COLO668 (cell line): ENCODE measurements at regions not wholly inside any gene's neighbourhood (a gene's known extent, or its start where the extent isn't known, plus 50 kb on each side); places are given as distances from the start of the nearest gene placed in this dataset.

Experiments used
- DNase-seq: peaks from one replicate; lab custom pipeline; 2025; ENCODE audit not compliant: unreplicated experiment; lab: John Stamatoyannopoulos, UW

DNA sequence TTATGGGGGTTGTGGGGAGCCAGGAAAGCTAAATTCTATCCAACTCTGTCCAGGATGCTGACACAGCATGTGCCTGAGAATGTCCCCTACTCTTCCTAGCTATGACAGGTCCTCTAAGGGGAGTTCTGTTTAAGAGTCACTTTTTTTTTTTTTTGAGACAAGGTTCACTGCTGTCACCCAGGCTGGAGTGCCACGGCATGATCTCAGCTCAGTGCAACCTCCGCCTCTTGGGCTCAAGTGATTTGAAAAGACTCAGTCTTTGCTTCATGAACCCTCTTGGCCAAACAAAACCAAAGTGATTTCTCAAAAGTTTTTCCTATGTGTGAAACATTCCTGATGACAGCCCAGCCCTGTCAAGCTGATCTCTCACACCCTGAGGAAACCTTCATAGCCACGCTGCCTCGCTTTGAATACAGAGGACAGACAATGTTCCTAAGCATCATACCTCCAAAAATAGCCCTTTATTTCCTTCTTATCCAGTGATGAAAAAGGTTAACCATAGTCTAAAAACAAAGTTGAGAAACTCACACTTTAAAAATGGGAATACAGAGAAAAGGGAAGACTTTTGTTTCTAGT is 105.5 kb upstream of the PROK2 start:
- no peak for DNase-seq

GRCh38 chr3:71887256-71887655 is 102.3 kb upstream of the PROK2 start:
- DNase-seq: no peak

DNA sequence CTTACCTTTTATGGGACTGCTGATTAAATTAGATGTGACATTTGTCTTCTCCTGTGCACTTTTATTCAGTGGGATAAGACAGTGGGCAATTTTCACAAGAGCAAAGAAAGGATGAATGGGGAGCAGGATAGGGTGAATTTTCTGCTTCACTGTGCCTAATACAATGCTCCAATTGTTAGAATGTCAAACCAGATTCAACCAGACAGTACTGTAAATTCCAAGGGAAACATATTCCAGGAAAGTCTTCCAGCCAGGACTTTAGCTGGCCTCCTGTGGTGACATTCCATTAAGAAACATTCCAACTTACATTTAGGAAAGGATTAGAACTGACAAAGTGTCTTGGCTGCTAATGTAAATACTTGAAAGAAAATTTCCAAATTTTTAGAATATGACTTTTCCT is 100.1 kb upstream of the PROK2 start:
- DNase-seq: no peak

DNA sequence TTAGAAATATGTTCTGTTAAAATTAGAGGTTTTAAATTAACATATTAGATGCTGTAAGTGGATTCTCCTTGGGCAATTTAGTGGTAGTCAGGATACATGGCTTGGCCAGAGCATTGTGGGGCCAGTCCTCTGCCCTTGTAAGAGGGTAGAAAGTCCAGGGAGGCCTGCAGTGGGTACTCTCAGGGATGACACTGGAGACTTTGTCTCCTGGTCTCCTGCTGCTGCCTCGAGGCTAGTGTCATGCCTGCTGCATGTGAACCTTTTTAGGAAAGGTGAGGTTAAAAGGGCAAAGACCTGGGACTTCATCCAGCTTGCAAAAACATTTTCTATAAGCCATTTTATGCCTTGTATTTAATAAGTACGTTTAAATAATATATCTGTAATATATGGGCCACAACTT is 96.8 kb upstream of the PROK2 start:
- DNase-seq: no peak

- DNase-seq: no peak
Observed at GRCh38 chr3:71881041-71881440, 96.1 kb upstream of the PROK2 start.

DNA sequence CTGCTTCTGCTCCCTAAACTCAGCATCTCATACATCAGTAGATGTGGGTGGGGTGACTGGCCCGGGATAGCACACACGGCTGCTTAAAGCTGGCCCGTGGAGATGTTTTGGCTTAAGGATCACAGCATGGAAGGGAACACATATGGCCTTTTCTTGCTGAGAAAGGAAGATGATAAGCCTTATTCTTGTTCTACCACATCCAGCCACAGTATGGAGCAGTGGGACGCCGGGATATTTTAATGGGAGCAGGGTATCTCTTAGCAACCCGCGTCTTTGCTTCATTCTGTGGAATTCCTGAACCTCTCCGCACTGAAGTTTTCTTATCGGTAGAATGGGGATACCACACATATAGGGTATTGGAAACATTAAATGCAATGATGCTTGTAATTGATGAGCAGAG is 94.1 kb upstream of the PROK2 start:
- no peak for DNase-seq

DNA sequence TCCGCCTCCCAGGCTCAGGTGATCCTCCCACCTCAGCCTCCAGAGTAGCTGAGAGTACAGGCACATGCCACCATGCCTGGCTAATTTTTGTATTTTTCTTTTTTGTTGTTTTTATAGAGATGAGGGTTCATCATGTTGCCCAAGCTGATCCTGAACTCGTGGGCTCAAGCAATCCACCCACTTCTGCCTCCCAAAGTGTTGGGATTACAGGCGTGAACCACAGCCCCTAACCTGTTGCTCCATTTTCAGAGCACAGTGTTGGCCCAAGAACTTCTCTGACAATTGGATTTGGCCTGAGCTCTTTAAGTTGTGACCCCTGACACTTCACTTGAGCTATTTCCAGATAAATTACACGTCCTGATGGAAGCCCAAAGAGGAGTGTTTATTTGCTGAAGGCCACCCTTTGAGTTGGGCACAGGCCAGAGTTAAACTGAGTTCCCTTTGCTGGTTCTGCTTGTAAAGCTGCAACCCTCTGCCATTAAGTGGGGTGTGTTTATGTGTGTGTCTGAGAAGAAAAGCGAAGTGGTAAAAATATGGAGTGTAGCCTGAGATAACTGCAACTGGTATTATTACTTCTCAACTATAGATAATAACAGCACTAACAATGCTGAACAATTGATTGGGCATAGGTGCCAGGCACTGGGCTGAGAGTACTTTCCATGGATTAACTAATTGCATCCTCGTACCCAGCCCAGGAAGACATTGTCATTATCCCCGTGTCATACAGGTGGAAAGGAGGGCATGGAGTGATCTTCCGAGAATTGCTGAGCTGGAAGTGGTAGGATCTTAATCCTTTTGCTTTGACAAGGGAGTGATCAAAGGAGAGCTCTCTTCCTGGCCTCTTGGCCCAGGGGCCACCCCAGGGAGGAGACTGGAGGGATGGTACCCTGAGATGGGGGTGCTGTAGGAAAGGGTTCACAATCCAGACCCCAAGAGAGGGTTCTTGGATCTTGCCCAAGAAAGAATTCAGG is 91.5 kb upstream of the PROK2 start:
- DNase-seq: no peak

DNA sequence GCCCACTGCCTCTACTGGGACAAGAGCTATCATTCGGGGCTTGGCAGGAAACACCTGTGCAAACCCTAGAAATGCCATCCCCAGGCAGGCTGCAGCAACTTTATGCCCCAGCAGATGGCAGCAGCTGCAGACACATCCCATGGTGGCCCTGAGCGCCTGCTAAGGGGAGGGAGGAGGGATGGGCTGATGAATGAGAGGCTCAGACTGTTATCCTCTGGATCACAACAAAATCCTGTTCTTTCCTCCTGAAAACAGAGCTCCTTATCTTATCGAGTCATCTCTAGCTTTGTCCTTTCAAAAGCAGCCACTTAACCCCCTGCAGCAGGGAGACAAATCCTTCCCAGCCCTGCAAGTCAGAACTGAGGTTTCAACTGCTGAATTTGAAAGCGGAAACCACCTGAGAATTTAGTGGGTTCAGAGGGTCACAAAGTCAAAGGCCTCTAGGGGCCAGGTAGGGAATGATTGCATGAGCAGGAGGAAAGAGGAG is 90.6 kb upstream of the PROK2 start:
- peak; percentile 69 for DNase-seq

DNA sequence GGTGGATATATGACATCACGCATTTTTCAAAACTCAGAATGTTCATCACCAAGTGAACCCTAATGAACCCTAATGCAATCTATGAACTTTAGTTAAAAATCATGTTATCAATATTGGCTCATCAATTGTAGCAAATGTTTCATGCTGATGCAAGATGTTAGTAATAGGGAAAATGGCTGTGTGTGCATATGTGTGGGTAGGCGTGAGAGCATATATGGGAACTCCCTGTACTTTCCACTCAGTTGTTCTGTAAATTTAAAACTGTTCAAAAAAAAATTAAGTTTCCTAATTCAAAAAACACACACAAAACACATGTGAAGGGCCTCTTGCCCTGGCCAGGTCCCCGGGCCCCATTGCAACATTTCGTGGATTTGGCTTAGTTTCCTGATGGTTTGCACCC is 89.7 kb upstream of the PROK2 start:
- DNase-seq: no peak

DNA sequence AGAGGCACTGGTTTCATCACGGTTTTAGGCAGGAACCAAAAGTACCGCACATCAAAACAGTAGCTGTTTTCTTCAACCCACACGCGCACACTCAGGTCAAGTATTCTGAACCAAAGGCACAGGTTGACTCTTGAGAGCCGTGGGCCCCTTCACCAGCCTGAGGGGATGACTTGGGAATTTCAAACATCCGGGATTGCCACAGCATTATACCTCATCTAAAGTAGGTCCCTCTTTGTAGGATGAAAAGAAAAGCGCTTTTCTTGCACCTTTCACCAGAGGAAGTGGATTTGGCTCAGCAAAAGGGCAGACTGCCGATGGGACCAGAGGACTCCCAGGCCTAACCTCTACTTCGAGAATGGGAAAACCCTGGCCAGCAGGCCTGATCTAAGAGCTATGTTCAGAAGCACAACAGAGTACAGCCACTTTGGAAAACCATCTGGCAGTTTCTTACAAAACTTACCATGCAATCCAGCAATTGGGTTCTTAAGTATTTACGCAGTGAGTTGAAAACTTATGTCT is 88.2 kb upstream of the PROK2 start:
- DNase-seq: no peak

DNA sequence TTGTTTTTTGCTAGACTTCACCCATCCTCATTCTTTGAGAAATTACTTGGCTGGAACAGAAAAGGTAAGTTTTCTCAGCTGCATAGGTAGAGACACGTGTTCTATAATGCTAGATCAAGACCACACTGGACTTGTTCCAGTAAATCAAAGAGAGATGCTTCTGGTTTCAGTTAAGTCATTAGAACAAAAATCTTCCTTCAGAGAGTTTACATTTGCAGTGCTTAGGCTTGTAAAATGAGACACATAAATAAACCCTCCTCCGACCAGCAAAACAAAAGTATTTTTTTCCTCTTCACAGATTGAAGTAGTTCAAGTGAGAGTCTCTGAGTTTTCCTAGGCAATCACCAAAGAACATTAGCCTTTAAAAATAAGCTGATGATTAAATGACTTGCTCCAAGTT is 87.3 kb upstream of the PROK2 start:
- DNase-seq: no peak

DNA sequence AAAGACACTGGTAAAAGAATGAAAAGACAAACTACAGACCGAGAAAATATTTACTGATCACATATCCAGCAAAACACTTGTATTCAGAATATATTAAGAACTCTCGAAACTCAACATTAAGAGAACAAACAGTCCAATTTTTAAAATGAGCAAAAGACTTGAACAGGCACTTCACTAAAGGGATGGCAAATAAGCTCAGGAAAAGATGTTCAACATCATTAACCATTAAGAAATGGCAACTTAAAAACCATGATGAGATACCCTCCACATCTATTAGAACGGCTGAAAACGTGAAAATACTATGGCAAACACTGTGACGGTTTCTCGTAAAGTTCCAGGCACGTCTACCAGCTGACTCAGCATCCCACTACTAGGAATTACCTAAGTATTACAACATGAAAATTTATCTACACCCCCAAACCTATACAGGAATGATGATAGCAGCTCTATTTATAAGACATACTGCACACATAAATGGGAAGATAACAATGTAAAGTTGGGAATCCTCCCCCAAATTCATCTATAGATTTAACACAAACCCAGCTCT is 86.1 kb upstream of the PROK2 start:
- DNase-seq: no peak

DNA sequence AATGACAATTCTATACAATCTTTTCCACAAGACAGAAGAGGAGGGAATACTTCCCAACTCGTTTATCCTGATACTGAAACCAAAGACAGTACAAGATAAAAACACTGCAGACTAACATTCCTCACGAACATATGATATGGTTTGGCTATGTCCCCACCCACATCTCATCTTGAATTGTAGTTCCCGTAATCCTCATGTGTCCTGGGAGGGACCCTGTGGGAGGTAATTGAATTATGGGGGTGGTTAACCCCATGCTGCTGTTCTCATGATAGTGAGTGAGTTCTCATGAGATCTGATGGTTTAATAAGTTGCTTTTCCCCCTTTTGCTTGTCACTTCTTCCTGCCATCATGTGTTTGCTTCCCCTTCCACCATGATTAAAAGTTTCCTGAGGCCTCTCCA is 83.9 kb upstream of the PROK2 start:
- no peak for DNase-seq

- no peak for DNase-seq
Observed at GRCh38 chr3:71865727-71866126, 80.8 kb upstream of the PROK2 start.

GRCh38 chr3:71863563-71864190 is 78.7 kb upstream of the PROK2 start:
- no peak for DNase-seq

DNA sequence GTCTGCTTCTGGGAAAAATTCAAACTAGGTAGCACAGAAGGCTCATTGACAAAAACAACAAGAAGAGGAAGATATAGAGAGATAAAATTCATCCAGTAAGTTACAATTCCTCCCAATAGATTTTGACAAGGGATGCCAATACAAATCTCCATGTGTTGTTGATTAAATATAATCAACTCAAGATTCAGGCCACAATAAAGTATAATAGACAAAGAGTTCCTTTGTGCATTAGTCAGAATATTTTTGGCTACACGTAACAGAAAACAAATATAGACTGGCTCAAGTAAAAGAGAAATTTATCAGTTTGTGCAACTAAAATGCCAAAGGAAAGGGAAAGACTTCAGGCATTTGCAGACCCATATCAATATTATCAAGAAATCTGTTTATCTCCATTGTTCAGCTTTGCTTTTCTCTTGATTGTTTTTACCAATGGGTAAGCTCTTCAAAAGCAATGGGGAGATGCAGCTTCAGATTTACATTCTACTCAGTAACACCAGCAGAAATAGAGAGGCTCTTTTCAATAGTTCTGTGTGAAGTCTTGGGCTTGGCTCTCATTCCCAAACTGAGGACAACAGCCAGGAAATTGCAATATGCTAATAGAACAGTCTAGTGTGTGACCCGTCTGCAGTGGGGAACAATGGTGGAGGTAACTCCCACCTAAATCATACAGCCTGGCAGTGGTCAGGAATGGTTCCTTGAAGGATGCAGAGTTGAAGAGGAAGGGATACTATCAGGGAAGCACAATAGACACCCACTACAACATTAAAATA is 77.6 kb upstream of the PROK2 start:
- DNase-seq: no peak

DNA sequence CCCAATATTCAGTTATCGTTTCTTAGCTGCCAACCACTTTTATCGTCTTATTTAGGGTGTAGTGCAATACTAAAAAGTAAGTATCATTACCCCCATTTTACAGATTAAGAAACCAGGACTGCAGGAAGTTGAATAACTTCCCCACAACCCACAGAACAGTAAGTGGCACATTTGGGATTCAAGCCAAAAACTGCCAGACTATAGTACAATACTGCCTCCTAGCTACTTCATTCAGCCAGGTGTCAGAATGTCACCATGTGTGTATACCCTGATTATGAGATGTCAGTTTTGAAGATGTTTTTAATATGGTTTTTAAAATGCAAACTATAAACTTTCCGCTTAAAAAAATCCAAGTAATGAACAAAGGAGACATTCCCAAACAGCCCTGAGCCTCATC is 74.2 kb upstream of the PROK2 start:
- DNase-seq: peak; percentile 6

- DNase-seq: no peak
Observed at GRCh38 chr3:71858503-71859122, 73.7 kb upstream of the PROK2 start.

GRCh38 chr3:71857956-71858355 is 73.0 kb upstream of the PROK2 start:
- no peak for DNase-seq

DNA sequence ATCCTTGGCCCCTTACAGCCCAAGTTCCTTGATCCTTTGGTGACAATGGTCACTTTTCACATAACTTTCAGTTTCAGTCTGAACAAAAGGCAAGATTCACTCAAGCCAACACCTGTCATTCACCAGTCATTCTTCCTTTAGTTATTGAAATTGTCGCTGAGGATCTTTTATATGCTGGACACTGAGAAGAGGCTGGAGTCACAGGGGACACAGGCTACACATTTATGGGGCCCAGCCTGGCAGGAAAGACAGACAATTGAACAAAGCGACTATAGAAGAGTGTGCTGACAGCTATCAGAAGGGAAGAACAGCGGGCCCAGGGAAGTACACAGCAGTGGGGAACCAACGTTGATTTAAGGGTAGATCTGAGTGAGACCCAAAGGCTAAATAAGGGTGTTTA is 69.8 kb upstream of the PROK2 start:
- DNase-seq: no peak
